ENCODE measurements at regions not wholly inside any gene's neighbourhood (a gene's known extent, or its start where the extent isn't known, plus 50 kb on each side); places are given as distances from the start of the nearest gene placed in this dataset.

- Mint-ChIP-seq H3K4me1 (ENCODE audit: low read depth) (no peaks in the 10 kb centered on the region), H3K36me3 (ENCODE audit: low read depth) (no peaks in the 10 kb centered on the region), H3K9me3 (ENCODE audit: insufficient read depth) (peaks cover 7% of the 10 kb centered on the region), H3K27ac (no peak overlapping the region), H3K27me3 (ENCODE audit: low read depth) (no peaks in the 10 kb centered on the region), H3K4me3 (no peak overlapping the region)
- ATAC-seq, result no peak
- POLR2A ChIA-PET, result no interaction called here
- CTCF ChIA-PET, result no interaction called here
- DNase-seq, result no peak
These were observed 553.7 kb downstream of the FOXG1 start for GRCh38 chr14:29320286-29320685.

- Mint-ChIP-seq H3K27me3 (ENCODE audit: low read depth) (no peaks in the 10 kb centered on the region), H3K27ac (no peak overlapping the region), H3K9me3 (ENCODE audit: insufficient read depth) (peaks cover 7% of the 10 kb centered on the region), H3K4me1 (ENCODE audit: low read depth) (no peaks in the 10 kb centered on the region), H3K36me3 (ENCODE audit: low read depth) (no peaks in the 10 kb centered on the region), H3K4me3 (no peak overlapping the region)
- no peak for ATAC-seq
- no peak for DNase-seq
- ChIA-PET CTCF (no interaction called here), POLR2A (no interaction called here)
These were observed 555.1 kb downstream of the FOXG1 start for GRCh38 chr14:29321646-29322045.

- Mint-ChIP-seq H3K27me3 (ENCODE audit: low read depth) (no peaks in the 10 kb centered on the region), H3K27ac (no peak overlapping the region), H3K4me1 (ENCODE audit: low read depth) (no peaks in the 10 kb centered on the region), H3K36me3 (ENCODE audit: low read depth) (no peaks in the 10 kb centered on the region), H3K4me3 (no peak overlapping the region), H3K9me3 (ENCODE audit: insufficient read depth) (no peaks in the 10 kb centered on the region)
- DNase-seq, result no peak
- ChIA-PET CTCF (no interaction called here), POLR2A (no interaction called here)
- ATAC-seq, result no peak
These were observed 573.0 kb downstream of the FOXG1 start for GRCh38 chr14:29339494-29340172.

- Mint-ChIP-seq H3K27me3 (ENCODE audit: low read depth) (no peaks in the 10 kb centered on the region), H3K36me3 (ENCODE audit: low read depth) (no peaks in the 10 kb centered on the region), H3K27ac (no peak overlapping the region), H3K4me1 (ENCODE audit: low read depth) (no peaks in the 10 kb centered on the region), H3K4me3 (no peak overlapping the region), H3K9me3 (ENCODE audit: insufficient read depth) (peaks cover 11% of the 10 kb centered on the region)
- CTCF ChIA-PET, result no interaction called here
- DNase-seq, result no peak
- POLR2A ChIA-PET, result no interaction called here
- ATAC-seq, result no peak
These were observed 579.1 kb downstream of the PRKD1 start for GRCh38 chr14:29348504-29348903.

- no peak overlapping the region for H3K4me3 Mint-ChIP-seq
- H3K36me3 Mint-ChIP-seq (ENCODE audit: low read depth), result no peaks in the 10 kb centered on the region
- no peak for ATAC-seq
- no peaks in the 10 kb centered on the region for H3K27me3 Mint-ChIP-seq (ENCODE audit: low read depth)
- DNase-seq, result no peak
- H3K9me3 Mint-ChIP-seq (ENCODE audit: insufficient read depth), result peaks cover 15% of the 10 kb centered on the region
- ChIA-PET POLR2A (no interaction called here), CTCF (no interaction called here)
- no peaks in the 10 kb centered on the region for H3K4me1 Mint-ChIP-seq (ENCODE audit: low read depth)
- H3K27ac Mint-ChIP-seq, result no peak overlapping the region
These were observed 577.2 kb downstream of the PRKD1 start for GRCh38 chr14:29350496-29350895.

GRCh38 chr14:29351996-29352705, 575.5 kb downstream of the PRKD1 start:
- Mint-ChIP-seq H3K4me1 (ENCODE audit: low read depth) (no peaks in the 10 kb centered on the region), H3K9me3 (ENCODE audit: insufficient read depth) (peaks cover 15% of the 10 kb centered on the region), H3K4me3 (no peak overlapping the region), H3K27ac (no peak overlapping the region), H3K36me3 (ENCODE audit: low read depth) (no peaks in the 10 kb centered on the region), H3K27me3 (ENCODE audit: low read depth) (no peaks in the 10 kb centered on the region)
- DNase-seq (no peak), ATAC-seq (no peak)
- POLR2A ChIA-PET, result no interaction called here
- CTCF ChIA-PET, result no interaction called here

GRCh38 chr14:29352706-29353080, 575.0 kb downstream of the PRKD1 start:
- Mint-ChIP-seq H3K27ac (no peak overlapping the region), H3K4me3 (no peak overlapping the region), H3K4me1 (ENCODE audit: low read depth) (no peaks in the 10 kb centered on the region), H3K9me3 (ENCODE audit: insufficient read depth) (peaks cover 15% of the 10 kb centered on the region), H3K27me3 (ENCODE audit: low read depth) (no peaks in the 10 kb centered on the region), H3K36me3 (ENCODE audit: low read depth) (no peaks in the 10 kb centered on the region)
- DNase-seq (no peak), ATAC-seq (no peak)
- ChIA-PET CTCF (no interaction called here), POLR2A (no interaction called here)

GRCh38 chr14:29353513-29353912, 574.1 kb downstream of the PRKD1 start:
- ATAC-seq (no peak), DNase-seq (no peak)
- Mint-ChIP-seq H3K36me3 (ENCODE audit: low read depth) (no peaks in the 10 kb centered on the region), H3K27me3 (ENCODE audit: low read depth) (no peaks in the 10 kb centered on the region), H3K4me3 (no peak overlapping the region), H3K27ac (no peak overlapping the region), H3K4me1 (ENCODE audit: low read depth) (no peaks in the 10 kb centered on the region), H3K9me3 (ENCODE audit: insufficient read depth) (peaks cover 10% of the 10 kb centered on the region)
- CTCF ChIA-PET, result no interaction called here
- POLR2A ChIA-PET, result no interaction called here

- H3K4me1 Mint-ChIP-seq (ENCODE audit: low read depth), result no peaks in the 10 kb centered on the region
- CTCF ChIA-PET, result no interaction called here
- no peak for ATAC-seq
- POLR2A ChIA-PET, result no interaction called here
- no peak overlapping the region for H3K4me3 Mint-ChIP-seq
- no peaks in the 10 kb centered on the region for H3K27me3 Mint-ChIP-seq (ENCODE audit: low read depth)
- no peak overlapping the region for H3K27ac Mint-ChIP-seq
- peaks cover 4% of the 10 kb centered on the region for H3K9me3 Mint-ChIP-seq (ENCODE audit: insufficient read depth)
- DNase-seq, result no peak
- no peaks in the 10 kb centered on the region for H3K36me3 Mint-ChIP-seq (ENCODE audit: low read depth)
These were observed 573.2 kb downstream of the PRKD1 start for GRCh38 chr14:29354486-29354885.

GRCh38 chr14:29355331-29355730, 572.3 kb downstream of the PRKD1 start:
- CTCF ChIA-PET, result no interaction called here
- peaks cover 4% of the 10 kb centered on the region for H3K9me3 Mint-ChIP-seq (ENCODE audit: insufficient read depth)
- H3K27ac Mint-ChIP-seq, result no peak overlapping the region
- no peaks in the 10 kb centered on the region for H3K4me1 Mint-ChIP-seq (ENCODE audit: low read depth)
- no peak for DNase-seq
- no peak overlapping the region for H3K4me3 Mint-ChIP-seq
- ATAC-seq, result no peak
- no peaks in the 10 kb centered on the region for H3K27me3 Mint-ChIP-seq (ENCODE audit: low read depth)
- H3K36me3 Mint-ChIP-seq (ENCODE audit: low read depth), result no peaks in the 10 kb centered on the region
- POLR2A ChIA-PET, result no interaction called here

- ATAC-seq, result no peak
- no peaks in the 10 kb centered on the region for H3K27me3 Mint-ChIP-seq (ENCODE audit: low read depth)
- no peaks in the 10 kb centered on the region for H3K4me1 Mint-ChIP-seq (ENCODE audit: low read depth)
- ChIA-PET POLR2A (no interaction called here), CTCF (no interaction called here)
- peaks cover 4% of the 10 kb centered on the region for H3K9me3 Mint-ChIP-seq (ENCODE audit: insufficient read depth)
- no peaks in the 10 kb centered on the region for H3K36me3 Mint-ChIP-seq (ENCODE audit: low read depth)
- no peak overlapping the region for H3K4me3 Mint-ChIP-seq
- no peak for DNase-seq
- H3K27ac Mint-ChIP-seq, result no peak overlapping the region
These were observed 571.8 kb downstream of the PRKD1 start for GRCh38 chr14:29355846-29356245.

GRCh38 chr14:29360656-29361055, 567.0 kb downstream of the PRKD1 start:
- H3K4me3 Mint-ChIP-seq, result no peak overlapping the region
- H3K4me1 Mint-ChIP-seq (ENCODE audit: low read depth), result no peaks in the 10 kb centered on the region
- H3K9me3 Mint-ChIP-seq (ENCODE audit: insufficient read depth), result peaks cover 10% of the 10 kb centered on the region
- no peak overlapping the region for H3K27ac Mint-ChIP-seq
- CTCF ChIA-PET, result no interaction called here
- POLR2A ChIA-PET, result no interaction called here
- ATAC-seq (no peak), DNase-seq (no peak)
- no peaks in the 10 kb centered on the region for H3K36me3 Mint-ChIP-seq (ENCODE audit: low read depth)
- no peaks in the 10 kb centered on the region for H3K27me3 Mint-ChIP-seq (ENCODE audit: low read depth)

- CTCF ChIA-PET, result no interaction called here
- POLR2A ChIA-PET, result no interaction called here
- Mint-ChIP-seq H3K4me3 (no peak overlapping the region), H3K4me1 (ENCODE audit: low read depth) (no peaks in the 10 kb centered on the region), H3K27me3 (ENCODE audit: low read depth) (no peaks in the 10 kb centered on the region), H3K36me3 (ENCODE audit: low read depth) (no peaks in the 10 kb centered on the region), H3K9me3 (ENCODE audit: insufficient read depth) (peaks cover 10% of the 10 kb centered on the region), H3K27ac (no peak overlapping the region)
- no peak for DNase-seq
- ATAC-seq, result no peak
These were observed 557.6 kb downstream of the PRKD1 start for GRCh38 chr14:29370024-29370423.

All from activated CD8-positive, alpha-beta T cell treated with anti-CD3 and anti-CD28 coated beads, Interleukin-2, amount 10 ng/mL, durations not matched to agents 7 days and 5 days (primary cell).